ENCODE measurements at regions not wholly inside any gene's neighbourhood (a gene's known extent, or its start where the extent isn't known, plus 50 kb on each side); places are given as distances from the start of the nearest gene placed in this dataset.

- POLR2A ChIA-PET = interaction anchor here (0.6 kb wide), 1 partner anchor 27 kb away, joined by 3 read pairs; no protein-coding TSS in a partner anchor
- CTCF ChIA-PET = interaction anchor here (1.3 to 1.7 kb wide), 4 partner anchors 8 to 537 kb away, joined by 3 to 4 read pairs (median 4); no protein-coding TSS in a partner anchor
Measured at GRCh38 chr1:172746091-172746949, 87.4 kb downstream of the FASLG start.

GRCh38 chr1:172748201-172748600 is 89.3 kb downstream of the FASLG start:
- ChIA-PET POLR2A (no interaction called here), CTCF (no interaction called here)

GRCh38 chr1:172751683-172752082 is 92.8 kb downstream of the FASLG start:
- CTCF ChIA-PET = interaction anchor here (0.6 kb wide), 1 partner anchor 119 kb away, joined by 4 read pairs; no protein-coding TSS in a partner anchor
- POLR2A ChIA-PET = no interaction called here

GRCh38 chr1:172753964-172754363 is 95.1 kb downstream of the FASLG start:
- ChIA-PET POLR2A (interaction anchor here (0.5 kb wide), 1 partner anchor 13 kb away, joined by 4 read pairs; no protein-coding TSS in a partner anchor), CTCF (interaction anchor here (1.0 to 1.4 kb wide), 3 partner anchors 9 to 24 kb away, joined by 3 to 4 read pairs (median 3); no protein-coding TSS in a partner anchor)

- POLR2A ChIA-PET = no interaction called here
- CTCF ChIA-PET = interaction anchor here (1.1 to 1.4 kb wide), 2 partner anchors 9 to 12 kb away, joined by 3 to 4 read pairs; no protein-coding TSS in a partner anchor
Measured at GRCh38 chr1:172754609-172755008, 95.7 kb downstream of the FASLG start.

- ChIA-PET POLR2A (no interaction called here), CTCF (no interaction called here)
Measured at GRCh38 chr1:172755099-172755498, 96.2 kb downstream of the FASLG start.

- POLR2A ChIA-PET = no interaction called here
- CTCF ChIA-PET = no interaction called here
Measured at GRCh38 chr1:172756024-172756423, 97.1 kb downstream of the FASLG start.

- CTCF ChIA-PET = interaction anchor here (0.7 kb wide), 2 partner anchors 65 to 695 kb away, joined by 3 to 4 read pairs; no protein-coding TSS in a partner anchor
- POLR2A ChIA-PET = no interaction called here
Measured at GRCh38 chr1:172758259-172758658, 99.4 kb downstream of the FASLG start.

- CTCF ChIA-PET = no interaction called here
- POLR2A ChIA-PET = no interaction called here
Measured at GRCh38 chr1:172760121-172760520, 101.2 kb downstream of the FASLG start.

GRCh38 chr1:172761581-172762486 is 102.9 kb downstream of the FASLG start:
- ChIA-PET POLR2A (interaction anchor here (0.7 kb wide), 1 partner anchor 109 kb away, joined by 3 read pairs; no protein-coding TSS in a partner anchor), CTCF (interaction anchor here (0.9 kb wide), 1 partner anchor 9 kb away, joined by 5 read pairs; no protein-coding TSS in a partner anchor)

GRCh38 chr1:172763057-172763456 is 104.2 kb downstream of the FASLG start:
- ChIA-PET POLR2A (no interaction called here), CTCF (no interaction called here)

GRCh38 chr1:172764378-172764777 is 105.5 kb downstream of the FASLG start:
- POLR2A ChIA-PET = no interaction called here
- CTCF ChIA-PET = no interaction called here

GRCh38 chr1:172766462-172766861 is 107.6 kb downstream of the FASLG start:
- CTCF ChIA-PET = no interaction called here
- POLR2A ChIA-PET = no interaction called here

- ChIA-PET CTCF (no interaction called here), POLR2A (no interaction called here)
Measured at GRCh38 chr1:172770071-172770470, 111.2 kb downstream of the FASLG start.

GRCh38 chr1:172774561-172774960 is 115.7 kb downstream of the FASLG start:
- POLR2A ChIA-PET = no interaction called here
- CTCF ChIA-PET = no interaction called here

GRCh38 chr1:172775606-172776005 is 116.7 kb downstream of the FASLG start:
- ChIA-PET CTCF (no interaction called here), POLR2A (no interaction called here)

GRCh38 chr1:172776071-172776470 is 117.2 kb downstream of the FASLG start:
- ChIA-PET POLR2A (no interaction called here), CTCF (no interaction called here)

- CTCF ChIA-PET = interaction anchor here (1.1 kb wide), 1 partner anchor 24 kb away, joined by 3 read pairs; no protein-coding TSS in a partner anchor
- POLR2A ChIA-PET = no interaction called here
Measured at GRCh38 chr1:172777767-172778166, 118.9 kb downstream of the FASLG start.

GRCh38 chr1:172778456-172779455 is 119.9 kb downstream of the FASLG start:
- ChIA-PET CTCF (interaction anchor here (0.9 to 1.6 kb wide), 7 partner anchors 25 to 424 kb away, joined by 3 to 5 read pairs (median 3); no protein-coding TSS in a partner anchor), POLR2A (interaction anchor here (0.5 kb wide), 1 partner anchor 117 kb away, joined by 7 read pairs; no protein-coding TSS in a partner anchor)
